ENCODE measurements at regions not wholly inside any gene's neighbourhood (a gene's known extent, or its start where the extent isn't known, plus 50 kb on each side); places are given as distances from the start of the nearest gene placed in this dataset.

GRCh38 chr11:121944556-121945230, 171.3 kb downstream of the BLID start:
- Histone ChIP-seq H3K27me3 (replicated peaks; ENCODE audit: control insufficient read depth, insufficient read depth, low read length) (no peaks in the 10 kb centered on the region), H3K4me3 (replicated peaks; ENCODE audit: low read depth, low read length) (no peak overlapping the region), H3K36me3 (ENCODE audit: control insufficient read depth, insufficient read depth, low read length) (no peaks in the 10 kb centered on the region)
- TF ChIP-seq CTCF (IDR thresholded peaks at IDR 0.05; ENCODE audit: insufficient read depth, low read length, poor library complexity, severe bottlenecking), result no peak
- no peak for DNase-seq (ENCODE audit: extremely low read depth, insufficient read length)

DNA sequence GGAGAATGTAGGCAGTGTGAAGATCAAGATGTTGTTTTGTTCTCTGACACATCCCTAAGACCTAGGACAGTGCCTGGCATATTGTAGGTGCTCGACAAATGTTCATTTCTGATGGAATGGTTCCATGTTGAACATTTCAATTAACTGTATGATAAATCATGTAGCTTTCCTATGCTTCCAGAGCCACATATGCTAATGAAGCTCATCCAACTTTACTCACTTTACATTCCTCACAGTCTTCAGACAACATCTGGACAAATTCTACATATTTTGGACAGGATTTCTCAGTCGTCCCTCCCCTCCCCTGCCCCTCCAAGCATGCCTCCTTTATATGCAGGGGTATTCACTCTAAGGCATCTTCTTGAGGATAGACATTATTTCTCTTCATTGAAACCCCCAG, 177.9 kb downstream of the BLID start:
- TF ChIP-seq CTCF (IDR thresholded peaks at IDR 0.05; ENCODE audit: insufficient read depth, low read length, poor library complexity, severe bottlenecking), result no peak
- no peak for DNase-seq (ENCODE audit: extremely low read depth, insufficient read length)
- H3K27me3 ChIP-seq (replicated peaks; ENCODE audit: control insufficient read depth, insufficient read depth, low read length), result no peaks in the 10 kb centered on the region
- H3K4me3 ChIP-seq (replicated peaks; ENCODE audit: low read depth, low read length), result no peak overlapping the region
- H3K36me3 ChIP-seq (ENCODE audit: control insufficient read depth, insufficient read depth, low read length), result no peaks in the 10 kb centered on the region

DNA sequence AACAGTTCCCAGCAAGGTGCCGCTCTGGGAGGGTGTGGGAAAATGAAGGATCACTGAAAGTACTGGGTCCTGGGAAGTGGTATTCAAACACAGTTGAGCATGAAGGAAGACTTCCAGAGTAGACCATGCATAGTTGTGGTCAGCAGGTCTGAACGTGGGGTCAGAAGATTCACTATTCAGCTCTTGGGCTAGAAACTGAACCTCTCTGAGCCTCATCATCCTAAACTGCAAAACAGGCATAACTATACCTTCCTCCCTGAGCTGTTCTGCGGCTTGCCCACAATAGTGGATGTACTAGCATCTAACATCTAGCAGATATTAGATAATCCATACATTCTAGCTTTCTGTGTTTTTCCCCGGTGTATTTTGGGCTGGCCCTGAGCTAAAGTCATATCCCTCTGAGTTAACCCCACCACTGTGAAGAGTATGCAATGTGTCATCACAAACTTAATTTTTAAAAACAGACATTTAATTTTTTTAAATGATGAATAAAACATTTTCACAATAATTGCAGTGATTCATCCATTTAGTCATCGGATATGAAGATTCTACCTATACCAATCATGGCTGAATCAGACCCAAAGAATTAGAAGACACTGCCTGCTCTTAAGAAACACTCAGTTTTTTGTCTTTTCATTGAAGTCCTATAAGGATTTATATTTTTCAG, 179.1 kb downstream of the BLID start:
- no peak for TF ChIP-seq CTCF (IDR thresholded peaks at IDR 0.05; ENCODE audit: insufficient read depth, low read length, poor library complexity, severe bottlenecking)
- Histone ChIP-seq H3K4me3 (replicated peaks; ENCODE audit: low read depth, low read length) (no peak overlapping the region), H3K27me3 (replicated peaks; ENCODE audit: control insufficient read depth, insufficient read depth, low read length) (no peaks in the 10 kb centered on the region), H3K36me3 (ENCODE audit: control insufficient read depth, insufficient read depth, low read length) (no peaks in the 10 kb centered on the region)
- no peak for DNase-seq (ENCODE audit: extremely low read depth, insufficient read length)

GRCh38 chr11:121936370-121936769, 179.6 kb downstream of the BLID start:
- no peak overlapping the region for H3K4me3 ChIP-seq (replicated peaks; ENCODE audit: low read depth, low read length)
- no peak for DNase-seq (ENCODE audit: extremely low read depth, insufficient read length)
- H3K36me3 ChIP-seq (ENCODE audit: control insufficient read depth, insufficient read depth, low read length), result no peaks in the 10 kb centered on the region
- TF ChIP-seq CTCF (IDR thresholded peaks at IDR 0.05; ENCODE audit: insufficient read depth, low read length, poor library complexity, severe bottlenecking), result no peak
- H3K27me3 ChIP-seq (replicated peaks; ENCODE audit: control insufficient read depth, insufficient read depth, low read length), result no peaks in the 10 kb centered on the region

DNA sequence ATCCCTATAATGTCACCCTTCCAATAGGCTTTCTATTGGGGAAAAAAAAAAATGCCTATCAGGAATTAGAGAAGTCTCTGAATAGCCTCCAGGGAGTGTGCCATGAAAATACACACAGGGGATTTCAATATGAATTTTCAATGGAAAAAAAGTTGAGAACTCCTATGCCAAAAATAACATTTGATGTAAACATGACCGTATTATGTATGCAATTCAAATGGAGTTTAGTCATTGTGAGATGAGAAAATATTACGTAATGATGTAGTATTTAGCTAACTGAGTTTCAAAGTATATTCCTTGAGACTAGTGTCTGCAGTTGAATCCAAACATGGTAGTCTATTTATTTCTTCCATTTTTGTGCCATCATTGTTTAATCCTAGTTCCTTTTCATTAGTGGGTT, 182.3 kb downstream of the BLID start:
- Histone ChIP-seq H3K27me3 (replicated peaks; ENCODE audit: control insufficient read depth, insufficient read depth, low read length) (no peaks in the 10 kb centered on the region; the same call in 1 of the 2 replicates), H3K4me3 (replicated peaks; ENCODE audit: low read depth, low read length) (no peak overlapping the region), H3K36me3 (ENCODE audit: control insufficient read depth, insufficient read depth, low read length) (no peaks in the 10 kb centered on the region)
- no peak for TF ChIP-seq CTCF (IDR thresholded peaks at IDR 0.05; ENCODE audit: insufficient read depth, low read length, poor library complexity, severe bottlenecking)
- no peak for DNase-seq (ENCODE audit: extremely low read depth, insufficient read length)
